GM18511 (cell line): ENCODE measurements at regions not wholly inside any gene's neighbourhood (a gene's known extent, or its start where the extent isn't known, plus 50 kb on each side); places are given as distances from the start of the nearest gene placed in this dataset.

Experiments used
- ATAC-seq: cut with Tn5 transposase; IDR thresholded peaks from one replicate; pipeline ENCODE4 v1.9.1; 2021; ENCODE audit warnings: mild to moderate bottlenecking, moderate library complexity; ENCODE audit not compliant: unreplicated experiment

- no peak for ATAC-seq
Measured at GRCh38 chr5:8871446-8871845, 674.4 kb downstream of the SEMA5A start.

GRCh38 chr5:8875722-8876121 is 670.2 kb downstream of the SEMA5A start:
- ATAC-seq: no peak

GRCh38 chr5:8879248-8879647 is 666.6 kb downstream of the SEMA5A start:
- ATAC-seq: no peak

- ATAC-seq: no peak
Measured at GRCh38 chr5:8884029-8884428, 661.8 kb downstream of the SEMA5A start.

- no peak for ATAC-seq
Measured at GRCh38 chr5:8892926-8893325, 652.9 kb downstream of the SEMA5A start.

GRCh38 chr5:8894031-8894430 is 651.8 kb downstream of the SEMA5A start:
- no peak for ATAC-seq

GRCh38 chr5:8895062-8895461 is 650.8 kb downstream of the SEMA5A start:
- no peak for ATAC-seq

- ATAC-seq: no peak
Measured at GRCh38 chr5:8895599-8895998, 650.3 kb downstream of the SEMA5A start.

GRCh38 chr5:8897316-8897715 is 648.6 kb downstream of the SEMA5A start:
- no peak for ATAC-seq

GRCh38 chr5:8905021-8905420 is 640.9 kb downstream of the SEMA5A start:
- no peak for ATAC-seq

- ATAC-seq: no peak
Measured at GRCh38 chr5:8906303-8906967, 639.4 kb downstream of the SEMA5A start.

- ATAC-seq: no peak
Measured at GRCh38 chr5:8907168-8907868, 638.6 kb downstream of the SEMA5A start.

GRCh38 chr5:8908055-8908683 is 637.7 kb downstream of the SEMA5A start:
- ATAC-seq: peak; percentile 75

GRCh38 chr5:8912106-8912505 is 633.8 kb downstream of the SEMA5A start:
- no peak for ATAC-seq

GRCh38 chr5:8913522-8913921 is 632.4 kb downstream of the SEMA5A start:
- no peak for ATAC-seq

GRCh38 chr5:8919096-8919495 is 626.8 kb downstream of the SEMA5A start:
- ATAC-seq: no peak

GRCh38 chr5:8923526-8923925 is 622.3 kb downstream of the SEMA5A start:
- ATAC-seq: no peak

- no peak for ATAC-seq
Measured at GRCh38 chr5:8924054-8924793, 621.7 kb downstream of the SEMA5A start.

GRCh38 chr5:8930021-8930420 is 615.9 kb downstream of the SEMA5A start:
- no peak for ATAC-seq

- ATAC-seq: no peak
Measured at GRCh38 chr5:8934455-8934854, 611.4 kb downstream of the SEMA5A start.

GRCh38 chr5:8940934-8941333 is 604.9 kb downstream of the SEMA5A start:
- ATAC-seq: no peak

- ATAC-seq: no peak
Measured at GRCh38 chr5:8943301-8943700, 602.6 kb downstream of the SEMA5A start.
